ENCODE measurements at regions not wholly inside any gene's neighbourhood (a gene's known extent, or its start where the extent isn't known, plus 50 kb on each side); places are given as distances from the start of the nearest gene placed in this dataset.
"Not testable (repeated sequence)": the region's sequence is repeated elsewhere in the genome, so short reads cannot be mapped to it uniquely, and the experiment has no call there.

DNA sequence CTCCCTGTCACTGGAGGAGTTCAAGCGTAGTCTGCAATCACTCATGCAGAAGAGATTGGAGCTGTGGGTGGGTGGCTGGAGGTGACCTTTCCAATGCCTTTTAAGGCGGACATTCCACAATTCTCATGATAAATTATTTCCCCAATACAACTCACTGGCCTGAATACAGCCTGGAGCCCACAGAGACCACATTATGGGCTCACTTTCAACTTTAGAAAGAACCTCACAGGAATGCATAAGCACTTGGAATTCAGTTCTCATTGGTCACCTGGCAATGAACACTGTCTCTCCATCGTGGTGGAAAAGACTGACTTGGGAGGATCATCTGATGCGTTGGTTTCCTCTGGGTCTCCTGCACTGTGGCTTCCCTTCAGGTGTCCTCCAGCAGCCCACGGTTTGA, 151.8 kb upstream of the KCND3 start:
- DNase-seq, result no peak

DNA sequence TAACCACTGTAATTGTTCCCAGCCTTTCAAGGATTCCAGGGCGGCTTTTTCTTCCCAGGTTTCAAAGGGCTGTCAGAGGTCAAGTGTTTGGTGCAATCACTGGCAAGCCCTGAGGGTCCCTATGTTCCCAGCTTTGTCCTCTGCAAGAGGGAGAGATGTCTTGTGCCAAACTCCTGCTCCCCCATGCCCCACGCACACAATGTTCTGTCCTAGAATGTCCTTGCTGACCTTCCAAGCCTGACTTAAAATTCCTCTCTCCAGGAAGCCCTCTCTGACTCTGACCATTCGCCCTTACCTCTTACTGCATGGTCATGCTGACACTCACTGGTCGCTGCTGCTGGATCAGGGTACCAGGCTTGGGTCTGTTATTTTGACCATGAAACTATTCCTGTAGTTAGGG, 152.5 kb upstream of the KCND3 start:
- Histone ChIP-seq H3K9ac (ENCODE audit: low read depth in 2 of 2, low read length in 2 of 2) (no peak overlapping the region), H3K27ac (no peak overlapping the region), H3K9me3 (no peaks in the 10 kb centered on the region), H3K36me3 (no peaks in the 10 kb centered on the region), H3K27me3 (no peaks in the 10 kb centered on the region), H3K4me3 (no peak overlapping the region), H3K4me1 (no peaks in the 10 kb centered on the region)
- intact Hi-C loops (cut with DNase I), result no loop called here
- TF ChIP-seq, protein P1, sequence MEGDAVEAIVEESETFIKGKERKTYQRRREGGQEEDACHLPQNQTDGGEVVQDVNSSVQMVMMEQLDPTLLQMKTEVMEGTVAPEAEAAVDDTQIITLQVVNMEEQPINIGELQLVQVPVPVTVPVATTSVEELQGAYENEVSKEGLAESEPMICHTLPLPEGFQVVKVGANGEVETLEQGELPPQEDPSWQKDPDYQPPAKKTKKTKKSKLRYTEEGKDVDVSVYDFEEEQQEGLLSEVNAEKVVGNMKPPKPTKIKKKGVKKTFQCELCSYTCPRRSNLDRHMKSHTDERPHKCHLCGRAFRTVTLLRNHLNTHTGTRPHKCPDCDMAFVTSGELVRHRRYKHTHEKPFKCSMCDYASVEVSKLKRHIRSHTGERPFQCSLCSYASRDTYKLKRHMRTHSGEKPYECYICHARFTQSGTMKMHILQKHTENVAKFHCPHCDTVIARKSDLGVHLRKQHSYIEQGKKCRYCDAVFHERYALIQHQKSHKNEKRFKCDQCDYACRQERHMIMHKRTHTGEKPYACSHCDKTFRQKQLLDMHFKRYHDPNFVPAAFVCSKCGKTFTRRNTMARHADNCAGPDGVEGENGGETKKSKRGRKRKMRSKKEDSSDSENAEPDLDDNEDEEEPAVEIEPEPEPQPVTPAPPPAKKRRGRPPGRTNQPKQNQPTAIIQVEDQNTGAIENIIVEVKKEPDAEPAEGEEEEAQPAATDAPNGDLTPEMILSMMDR (IDR thresholded peaks at IDR 0.05), result no peak
- no peak for DNase-seq

More for the DNA sequence above, 151.8 kb upstream of the KCND3 start:
- Histone ChIP-seq H3K4me3 (no peak overlapping the region), H3K4me1 (no peaks in the 10 kb centered on the region), H3K27me3 (no peaks in the 10 kb centered on the region), H3K27ac (no peak overlapping the region), H3K9me3 (no peaks in the 10 kb centered on the region), H3K9ac (ENCODE audit: low read depth in 2 of 2, low read length in 2 of 2) (no peak overlapping the region), H3K36me3 (no peaks in the 10 kb centered on the region)
- TF ChIP-seq, protein P1 (IDR thresholded peaks at IDR 0.05), result no peak
- intact Hi-C loops (cut with DNase I), result no loop called here

DNA sequence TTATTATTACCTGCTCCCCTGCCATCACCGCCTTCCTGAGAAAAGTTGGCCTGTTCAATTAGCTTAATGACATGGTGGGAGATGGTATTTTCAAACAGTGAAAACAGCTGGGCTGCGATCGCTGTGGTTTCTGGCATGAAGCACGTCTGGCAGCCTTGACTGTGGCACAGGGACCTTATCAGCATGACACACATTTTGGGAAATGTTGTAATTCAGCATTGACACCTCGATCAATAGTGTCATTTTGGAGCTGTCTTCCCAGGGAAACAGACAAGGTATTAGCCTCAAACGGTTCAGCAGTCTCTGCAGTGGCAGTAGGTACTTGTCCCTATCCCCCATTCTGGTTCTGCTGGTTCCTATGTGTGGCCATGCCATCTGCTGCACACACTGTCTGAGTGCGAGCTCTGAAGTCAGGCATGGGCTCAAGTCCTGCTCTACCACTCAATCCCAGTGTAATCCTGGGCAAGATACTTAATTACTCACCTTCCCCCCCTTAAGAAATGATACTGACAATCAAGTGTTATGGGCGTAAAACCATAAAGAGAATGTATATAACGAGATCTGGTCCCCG, 154.5 kb upstream of the KCND3 start:
- TF ChIP-seq, protein P1 (IDR thresholded peaks at IDR 0.05), result no peak
- H3K9me3 ChIP-seq, result no peaks in the 10 kb centered on the region
- H3K36me3 ChIP-seq, result no peaks in the 10 kb centered on the region
- H3K27me3 ChIP-seq, result no peaks in the 10 kb centered on the region
- H3K4me3 ChIP-seq, result no peak overlapping the region
- H3K27ac ChIP-seq, result no peak overlapping the region
- H3K9ac ChIP-seq (ENCODE audit: low read depth in 2 of 2, low read length in 2 of 2), result no peak overlapping the region
- no peaks in the 10 kb centered on the region for H3K4me1 ChIP-seq
- no peak for DNase-seq
- intact Hi-C loops (cut with DNase I), result no loop called here

DNA sequence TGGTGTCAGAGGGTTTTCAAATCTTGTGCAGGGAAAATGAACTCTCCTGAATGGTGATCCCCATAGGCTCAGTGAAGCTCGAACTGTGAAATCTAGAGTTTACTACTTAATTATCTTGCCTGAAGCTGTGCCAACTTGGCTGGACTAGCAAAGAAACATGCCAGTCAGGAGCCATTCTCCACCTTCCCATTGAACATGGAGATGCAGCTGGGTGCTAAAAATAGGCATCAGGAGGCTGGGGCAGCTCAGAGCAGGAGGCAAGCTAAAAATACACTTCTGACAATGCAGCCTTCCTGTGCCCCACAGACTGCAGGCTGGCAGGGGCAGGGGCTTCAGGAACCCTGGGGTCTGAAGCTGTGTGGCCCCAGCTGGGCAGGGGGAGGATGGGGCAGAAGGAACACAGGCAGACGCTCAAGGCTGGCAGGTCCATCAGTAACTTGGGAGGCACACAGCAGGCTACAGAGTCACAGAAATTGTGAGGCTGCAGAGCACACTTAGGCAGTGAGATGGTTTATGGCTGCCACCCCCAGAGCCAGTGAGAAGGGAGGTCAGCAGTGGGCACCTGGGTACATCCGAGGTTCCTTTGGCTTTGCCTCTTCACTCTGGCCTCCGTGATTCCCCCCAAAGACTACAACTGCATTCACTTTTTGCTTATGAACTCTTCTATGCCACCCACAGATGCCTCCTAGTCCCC, 155.4 kb upstream of the KCND3 start:
- H3K4me3 ChIP-seq, result no peak overlapping the region
- no peaks in the 10 kb centered on the region for H3K9me3 ChIP-seq
- intact Hi-C loops (cut with DNase I), result no loop called here
- no peak overlapping the region for H3K9ac ChIP-seq (ENCODE audit: low read depth in 2 of 2, low read length in 2 of 2)
- no peak overlapping the region for H3K27ac ChIP-seq
- TF ChIP-seq, protein P1 (IDR thresholded peaks at IDR 0.05), result no peak
- H3K27me3 ChIP-seq, result no peaks in the 10 kb centered on the region
- no peak for DNase-seq
- H3K36me3 ChIP-seq, result no peaks in the 10 kb centered on the region
- no peaks in the 10 kb centered on the region for H3K4me1 ChIP-seq

DNA sequence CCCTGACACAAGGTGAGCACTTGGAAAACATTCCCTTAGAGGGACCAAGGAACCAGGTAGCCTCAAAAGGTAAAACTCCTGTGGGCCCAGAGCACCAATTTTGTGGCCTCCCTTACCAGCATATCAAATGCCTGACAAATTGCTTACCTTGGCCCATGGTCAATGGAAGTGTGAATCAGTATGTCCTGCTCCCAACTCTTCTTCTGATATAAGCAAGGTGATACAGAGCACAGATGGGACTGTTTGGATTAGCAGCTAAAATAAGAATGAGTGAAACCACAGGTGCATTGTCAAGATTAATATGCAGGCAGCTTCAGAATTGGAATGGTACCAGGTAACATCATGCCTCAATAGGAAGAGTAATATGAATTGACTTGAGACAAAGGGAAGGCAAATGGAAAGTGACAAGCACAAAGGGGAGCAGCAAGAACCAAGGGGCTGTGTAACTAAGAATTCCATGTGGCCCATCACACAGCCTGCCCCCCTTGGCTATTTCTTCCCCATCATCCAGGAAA, 156.8 kb upstream of the KCND3 start:
- no peak overlapping the region for H3K4me3 ChIP-seq
- H3K27ac ChIP-seq, result no peak overlapping the region
- intact Hi-C loops (cut with DNase I), result loop anchor here (2.0 kb wide), 1 partner anchor 17 kb away; no protein-coding TSS in a partner anchor
- no peaks in the 10 kb centered on the region for H3K36me3 ChIP-seq
- TF ChIP-seq, protein P1 (IDR thresholded peaks at IDR 0.05), result no peak
- no peaks in the 10 kb centered on the region for H3K9me3 ChIP-seq
- no peaks in the 10 kb centered on the region for H3K27me3 ChIP-seq
- no peak for DNase-seq
- H3K9ac ChIP-seq (ENCODE audit: low read depth in 2 of 2, low read length in 2 of 2), result no peak overlapping the region
- H3K4me1 ChIP-seq, result no peaks in the 10 kb centered on the region

DNA sequence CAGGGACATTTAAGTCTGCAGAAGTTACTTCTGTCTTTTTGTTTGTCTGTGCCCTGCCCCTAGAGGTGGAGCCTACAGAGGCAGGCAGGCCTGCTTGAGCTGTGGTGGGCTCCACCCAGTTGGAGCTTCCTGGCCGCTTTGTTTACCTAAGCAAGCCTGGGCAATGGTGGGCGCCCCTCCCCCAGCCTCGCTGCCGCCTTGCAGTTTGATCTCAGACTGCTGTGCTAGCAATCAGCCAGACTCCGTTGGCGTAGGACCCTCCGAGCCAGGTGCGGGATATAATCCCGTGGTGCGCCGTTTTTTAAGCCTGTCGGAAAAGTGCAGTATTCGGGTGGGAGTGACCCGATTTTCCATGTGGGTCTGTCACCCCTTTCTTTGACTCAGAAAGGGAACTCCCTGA, 170.7 kb upstream of the KCND3 start:
- H3K4me3 ChIP-seq; H3K4me1 ChIP-seq; H3K27me3 ChIP-seq; H3K9ac ChIP-seq (ENCODE audit: low read depth in 2 of 2, low read length in 2 of 2); intact Hi-C loops (cut with DNase I); H3K9me3 ChIP-seq; DNase-seq; H3K36me3 ChIP-seq; H3K27ac ChIP-seq: not testable (repeated sequence)
